GM21825 (cell line): ENCODE measurements at regions not wholly inside any gene's neighbourhood (a gene's known extent, or its start where the extent isn't known, plus 50 kb on each side); places are given as distances from the start of the nearest gene placed in this dataset.

Experiments used
- ATAC-seq: cut with Tn5 transposase; IDR thresholded peaks from one replicate; pipeline ENCODE4 v1.9.1; 2021; ENCODE audit warnings: mild to moderate bottlenecking, moderate library complexity; ENCODE audit not compliant: unreplicated experiment

DNA sequence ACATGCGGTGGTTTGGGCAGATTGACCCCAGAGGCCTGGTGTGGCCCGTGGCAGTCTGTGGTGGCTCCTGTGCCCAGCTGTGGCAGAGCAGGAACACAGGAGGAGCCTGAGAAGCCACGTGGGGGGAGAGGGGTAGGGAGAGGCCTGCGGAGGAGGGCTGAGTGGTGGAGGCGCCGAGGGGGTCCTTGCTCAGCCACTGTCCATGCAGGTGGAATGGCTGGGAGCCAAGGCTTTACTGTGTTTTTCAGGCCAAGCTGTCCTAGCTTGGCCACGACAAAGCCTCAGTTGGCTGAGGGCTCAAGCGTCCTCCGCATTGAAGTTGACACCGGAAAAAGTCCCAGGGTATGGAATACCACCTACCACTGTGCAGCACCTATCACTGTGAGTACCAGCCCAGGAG lies 107.0 kb downstream of the VEGFA start:
- ATAC-seq: no peak

DNA sequence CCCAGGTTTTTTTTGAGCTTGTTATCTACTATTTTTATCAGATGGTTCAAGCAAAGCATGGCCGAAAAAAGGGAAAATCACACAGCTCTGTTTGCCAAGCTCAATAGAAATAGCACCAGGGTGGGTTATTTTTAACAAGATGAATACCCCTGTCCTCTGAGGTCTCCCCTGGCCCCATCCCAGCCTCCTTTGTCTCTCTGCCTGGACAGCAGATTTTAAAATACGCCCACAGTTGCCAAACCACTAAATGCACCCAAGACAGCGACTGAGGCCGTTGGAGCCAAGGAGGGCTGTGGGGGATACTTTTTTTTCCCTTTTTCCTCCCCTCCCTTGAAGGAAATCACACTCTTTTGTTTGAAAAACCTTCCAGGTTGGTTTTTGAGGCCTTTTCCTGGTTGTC lies 106.6 kb downstream of the VEGFA start:
- ATAC-seq: no peak

DNA sequence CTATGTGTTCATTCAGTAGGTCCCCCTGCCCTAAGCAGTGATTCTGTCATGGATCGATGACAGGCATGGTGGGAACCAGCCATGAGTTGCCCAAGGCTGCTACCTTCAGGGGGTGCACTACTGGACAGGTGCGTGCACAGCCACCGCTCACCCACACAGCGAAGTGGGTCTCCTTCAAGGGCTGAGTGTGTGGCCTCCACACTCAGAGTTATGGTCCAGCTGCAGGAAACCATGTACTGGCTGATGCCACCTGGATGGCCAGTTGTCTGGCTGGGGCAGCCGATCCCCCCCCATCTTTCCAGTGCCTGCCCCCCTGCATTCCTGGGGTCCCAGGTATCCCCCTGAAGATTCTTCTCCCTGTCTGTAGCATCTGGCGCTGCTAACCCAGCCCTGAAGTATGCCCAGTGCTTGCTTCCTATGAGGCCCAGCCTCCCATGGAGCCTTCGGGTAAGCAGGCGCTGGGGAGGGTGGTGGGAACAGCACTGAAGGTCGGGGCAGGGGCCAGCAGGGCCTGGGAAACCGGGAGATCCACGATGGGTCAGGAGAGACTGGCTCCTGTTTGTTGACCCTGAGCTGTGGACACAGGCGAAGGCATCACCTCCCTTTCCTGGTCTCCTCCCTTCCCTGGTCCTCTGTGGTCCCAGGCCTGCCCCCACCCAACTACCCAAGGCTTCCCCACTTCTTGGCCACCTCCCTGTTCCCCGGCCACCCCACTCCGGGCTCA lies 106.0 kb downstream of the VEGFA start:
- ATAC-seq: no peak

DNA sequence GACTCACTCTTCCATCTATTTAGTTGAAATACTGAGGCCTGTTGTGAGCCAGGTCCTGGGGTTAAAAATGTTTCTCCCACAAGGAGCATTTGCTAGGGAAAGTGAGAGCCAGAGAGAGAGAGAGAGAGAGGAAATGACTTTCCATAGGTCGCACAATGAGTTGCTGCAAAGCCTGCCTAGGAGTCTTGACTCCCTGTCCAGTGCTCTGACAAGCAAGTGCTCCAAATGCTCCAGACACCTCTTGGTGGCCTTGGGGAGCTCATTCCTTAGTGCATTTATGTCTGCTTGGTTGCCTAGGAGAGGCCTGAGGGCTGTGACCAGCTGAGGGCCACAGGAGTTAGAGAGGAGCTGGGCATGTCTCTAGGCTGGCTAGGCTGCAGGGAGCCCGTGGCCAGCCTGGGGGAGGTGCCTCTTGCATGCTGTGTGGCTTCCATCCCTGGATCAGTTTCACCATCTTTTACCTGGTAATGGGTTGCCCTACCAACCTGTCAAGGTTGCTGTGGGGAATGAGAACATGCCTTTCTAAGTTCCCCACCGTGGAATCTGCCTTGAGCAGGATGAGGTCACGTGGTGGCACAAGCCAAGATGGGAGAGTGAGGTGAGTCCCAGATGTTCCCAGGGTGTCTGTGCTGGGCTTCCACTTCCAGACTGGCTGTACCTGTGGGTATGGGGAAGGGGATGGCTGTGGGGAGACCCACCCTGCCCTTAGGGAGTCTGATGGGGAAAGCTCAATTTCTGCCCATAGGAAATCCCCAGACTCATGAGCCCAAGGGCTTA lies 105.0 kb downstream of the VEGFA start:
- no peak for ATAC-seq

DNA sequence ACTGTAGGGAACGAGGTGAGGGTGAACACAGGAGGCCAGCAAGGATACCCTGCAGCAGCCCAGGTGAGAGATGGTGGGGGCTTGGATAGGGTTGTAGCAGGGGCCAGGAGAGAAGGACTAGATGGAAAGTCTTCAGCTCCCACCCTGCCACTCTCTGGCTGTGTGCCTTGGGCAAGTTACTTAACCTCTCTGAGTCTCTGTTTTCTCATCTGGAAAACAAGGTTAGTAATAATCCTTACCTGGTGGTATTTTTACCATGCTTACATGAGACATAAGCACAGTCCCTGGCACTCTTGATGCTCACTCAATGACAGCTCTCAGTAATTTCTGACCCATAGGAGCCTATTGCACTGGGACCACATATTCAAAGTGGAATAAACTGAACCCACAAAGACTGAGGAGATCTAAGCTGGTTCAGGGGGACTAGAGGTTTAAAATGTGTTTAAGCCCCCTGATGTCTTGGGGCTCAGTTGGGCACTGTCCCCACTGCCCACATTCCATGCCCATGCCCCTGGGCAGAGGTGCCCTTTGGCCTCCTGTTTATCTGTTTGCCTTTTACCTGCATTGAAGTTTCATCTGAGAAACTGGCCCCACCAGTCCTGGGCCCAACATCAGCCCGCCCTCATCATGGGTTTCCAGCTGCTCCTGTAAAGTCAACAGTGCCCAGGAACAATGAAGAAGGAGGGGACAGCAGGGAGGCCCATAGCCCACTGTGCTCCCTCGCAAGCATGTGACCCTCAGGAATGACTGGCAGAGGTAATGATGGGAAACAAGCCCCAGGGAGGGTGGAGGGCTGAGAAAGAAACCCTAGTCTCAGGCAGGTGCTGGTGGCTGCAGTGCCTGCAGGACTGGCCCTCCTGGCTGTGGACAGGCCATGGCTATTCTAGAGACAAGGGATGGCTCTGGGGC lies 104.0 kb downstream of the VEGFA start:
- no peak for ATAC-seq

DNA sequence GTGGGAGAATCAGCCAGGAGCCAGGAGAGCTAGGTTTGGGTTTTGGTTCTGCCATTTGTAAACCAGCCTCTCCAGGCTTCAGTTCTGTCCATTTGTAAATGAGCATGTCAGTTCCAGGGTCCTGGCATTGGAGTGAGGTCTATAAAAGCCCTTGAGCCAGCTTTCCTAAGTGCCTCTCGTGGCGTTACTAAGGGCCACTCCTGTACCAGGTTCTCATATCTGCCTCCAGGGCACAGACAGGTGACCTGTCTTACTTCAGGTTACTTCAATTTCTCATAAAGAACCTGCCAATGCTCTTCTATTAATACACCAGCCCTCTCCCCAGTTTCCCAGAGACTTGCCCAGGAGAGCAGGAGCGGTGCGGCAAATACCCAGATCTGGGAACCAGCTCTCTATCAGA lies 101.9 kb downstream of the VEGFA start:
- no peak for ATAC-seq

DNA sequence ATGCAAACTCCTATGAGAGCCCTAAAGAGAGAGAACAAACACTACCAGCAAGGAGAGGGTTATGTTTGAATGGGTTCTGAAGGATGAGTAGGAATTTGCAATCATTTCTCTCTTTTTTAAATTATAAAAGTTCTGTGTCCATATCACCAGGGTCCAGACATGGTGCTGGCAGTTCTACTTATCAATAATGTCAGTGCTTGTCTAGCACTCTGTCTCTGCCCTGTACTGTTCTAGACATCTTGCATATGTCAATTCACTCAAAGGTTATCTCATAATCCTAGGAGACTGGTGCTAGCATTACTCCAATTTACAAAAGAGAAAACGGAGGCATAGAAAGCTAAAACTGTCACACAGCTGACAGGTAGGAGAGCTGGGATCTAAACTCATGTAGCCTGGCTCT lies 101.3 kb downstream of the VEGFA start:
- no peak for ATAC-seq

DNA sequence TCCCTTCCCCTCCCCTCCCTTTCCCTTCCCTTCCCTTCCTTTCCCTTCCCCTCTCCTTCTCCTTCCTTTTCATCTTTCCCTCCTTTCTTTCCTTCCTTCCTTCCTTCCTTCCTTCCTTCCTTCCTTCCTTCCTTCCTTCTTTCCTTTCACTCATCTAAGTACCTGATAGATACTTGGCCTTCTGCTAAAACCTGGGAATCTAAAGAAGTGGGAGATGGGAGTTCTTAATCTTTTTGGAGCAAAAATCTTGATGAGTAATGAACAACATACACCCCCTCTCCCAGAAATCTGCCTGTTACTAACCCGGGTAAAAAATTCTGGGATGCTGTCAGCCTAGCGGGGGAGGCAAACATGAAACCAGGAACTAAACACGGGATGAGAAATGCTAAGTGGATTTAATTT lies 100.7 kb downstream of the VEGFA start:
- no peak for ATAC-seq

DNA sequence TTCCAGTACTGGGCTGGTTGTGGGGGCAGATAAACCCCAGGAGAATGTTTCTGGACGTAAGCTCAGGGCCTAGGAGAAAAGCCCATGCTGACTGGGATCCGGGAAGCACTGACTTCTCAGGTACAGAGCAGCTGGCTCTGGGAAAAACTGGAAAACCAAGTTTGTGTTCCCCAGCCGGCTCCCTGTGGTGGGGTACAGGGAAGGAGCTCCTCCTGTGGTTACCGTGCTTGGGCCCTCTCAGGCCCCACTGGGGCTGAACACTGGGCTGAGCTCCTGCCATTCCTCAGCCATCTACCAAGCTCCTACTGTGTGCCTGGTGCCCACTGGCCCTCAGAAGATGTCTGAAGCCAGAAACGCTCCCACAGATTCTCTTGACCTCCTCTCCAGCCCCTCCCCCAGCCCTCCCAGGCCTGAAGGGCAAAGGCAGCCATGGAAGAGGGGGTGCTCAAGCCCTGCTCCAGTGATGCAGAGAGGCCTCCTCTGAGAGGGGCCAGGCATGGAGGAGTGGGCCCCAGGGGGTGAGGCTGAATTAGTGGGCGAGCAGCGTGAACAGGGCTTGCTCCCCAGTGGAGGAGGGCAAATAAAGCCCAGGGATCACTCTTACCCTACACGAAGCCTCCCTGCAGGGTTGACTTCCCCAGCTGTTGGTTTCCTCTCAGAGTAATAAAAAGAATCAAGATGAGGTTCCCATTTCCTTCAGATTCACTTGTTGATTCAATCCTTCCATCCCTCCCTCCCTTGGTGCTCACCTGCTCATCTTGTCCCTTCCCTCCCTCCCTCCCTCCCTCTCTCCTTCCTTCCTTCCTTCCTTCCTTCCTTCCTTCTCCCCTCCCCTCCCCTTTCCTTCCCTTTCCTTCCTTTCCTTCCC lies 100.0 kb downstream of the VEGFA start:
- no peak for ATAC-seq

DNA sequence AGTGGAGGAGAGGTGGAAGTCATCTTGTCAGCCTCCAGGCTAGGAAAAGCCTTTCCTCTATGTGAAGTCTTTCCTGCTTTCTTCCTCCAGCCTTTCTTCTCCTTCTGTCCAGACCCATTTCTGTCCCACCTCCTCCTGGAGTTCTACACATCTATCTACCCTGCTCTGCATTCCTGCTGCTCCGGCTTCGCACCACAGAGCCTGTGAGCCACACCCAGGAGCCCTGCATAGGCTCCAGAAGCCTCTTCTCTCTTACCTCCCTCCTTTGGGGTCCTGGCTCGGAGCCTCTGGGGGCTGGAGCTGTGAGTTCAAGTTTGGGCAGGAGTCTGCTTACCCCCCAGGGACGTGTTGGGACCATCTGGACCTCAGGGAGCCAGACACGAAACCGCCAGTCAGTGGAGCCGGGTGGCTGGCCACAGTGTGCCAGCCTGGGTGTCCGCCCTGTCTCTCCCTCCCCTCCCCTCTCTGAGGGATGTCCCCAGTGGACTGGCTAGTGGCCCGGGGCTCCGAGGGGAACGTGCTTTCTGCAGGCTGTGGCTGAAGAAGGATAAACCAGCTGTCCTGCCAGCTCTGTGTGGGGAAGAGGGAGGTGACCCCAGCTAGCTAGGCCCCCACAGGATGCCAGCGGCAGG lies 99.2 kb downstream of the VEGFA start:
- no peak for ATAC-seq

DNA sequence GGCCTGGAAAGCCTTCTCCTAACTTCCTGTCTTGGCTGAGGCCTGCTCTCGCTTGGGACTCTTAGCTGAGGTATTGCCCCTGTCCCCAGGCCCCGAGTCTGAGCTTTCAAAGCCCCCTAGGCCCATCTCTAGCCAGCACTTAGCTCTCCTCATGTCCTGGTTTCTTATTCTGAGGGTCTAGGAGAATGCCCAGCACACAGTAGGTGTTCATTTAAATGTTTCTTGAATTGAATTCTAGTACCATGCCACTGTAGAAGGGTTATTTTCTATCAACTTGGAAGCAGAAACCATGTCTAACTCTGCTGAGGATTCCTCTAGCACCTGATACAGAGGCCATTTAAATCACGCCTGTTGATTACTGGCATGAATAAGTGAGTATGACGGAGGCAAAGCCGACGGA lies 98.5 kb downstream of the VEGFA start:
- no peak for ATAC-seq

DNA sequence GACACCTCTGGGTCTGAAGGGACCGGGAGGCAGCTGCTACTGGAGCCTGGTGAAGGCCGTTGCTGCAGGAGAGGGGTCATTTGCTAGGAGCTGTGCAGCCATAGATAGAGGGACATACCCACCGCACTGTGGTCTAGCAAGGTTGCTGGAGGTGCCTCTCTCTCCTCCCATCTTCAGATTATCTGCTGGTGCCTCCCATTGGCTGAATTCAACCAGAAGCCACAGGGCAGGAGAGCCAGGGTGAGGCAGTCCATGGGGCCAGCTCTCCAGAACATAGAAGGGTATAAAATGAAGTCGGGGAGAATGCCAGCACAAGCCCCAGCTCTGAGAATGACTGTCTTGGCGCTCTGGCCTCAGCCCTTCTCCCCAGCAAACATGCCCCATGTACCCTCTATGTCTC lies 98.0 kb downstream of the VEGFA start:
- ATAC-seq: no peak

DNA sequence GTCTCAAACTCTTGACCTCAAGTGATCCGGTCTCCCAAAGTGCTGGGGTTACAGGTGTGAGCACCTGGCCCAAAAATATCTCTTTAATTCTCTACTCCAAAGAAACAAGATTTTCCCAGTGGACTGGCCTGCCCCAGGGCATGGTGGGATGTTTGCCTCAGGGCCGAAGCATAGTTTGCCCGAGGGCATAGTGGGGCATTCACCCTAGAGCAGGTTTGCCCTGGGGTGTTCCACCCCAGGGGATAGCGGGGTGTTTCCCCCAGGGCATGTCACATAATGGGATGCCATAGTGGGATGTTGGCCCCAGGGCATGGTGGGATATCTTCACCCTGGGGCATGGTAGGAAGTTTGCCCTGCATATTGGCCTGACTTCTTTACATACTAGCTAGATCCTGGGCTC lies 97.2 kb downstream of the VEGFA start:
- no peak for ATAC-seq

DNA sequence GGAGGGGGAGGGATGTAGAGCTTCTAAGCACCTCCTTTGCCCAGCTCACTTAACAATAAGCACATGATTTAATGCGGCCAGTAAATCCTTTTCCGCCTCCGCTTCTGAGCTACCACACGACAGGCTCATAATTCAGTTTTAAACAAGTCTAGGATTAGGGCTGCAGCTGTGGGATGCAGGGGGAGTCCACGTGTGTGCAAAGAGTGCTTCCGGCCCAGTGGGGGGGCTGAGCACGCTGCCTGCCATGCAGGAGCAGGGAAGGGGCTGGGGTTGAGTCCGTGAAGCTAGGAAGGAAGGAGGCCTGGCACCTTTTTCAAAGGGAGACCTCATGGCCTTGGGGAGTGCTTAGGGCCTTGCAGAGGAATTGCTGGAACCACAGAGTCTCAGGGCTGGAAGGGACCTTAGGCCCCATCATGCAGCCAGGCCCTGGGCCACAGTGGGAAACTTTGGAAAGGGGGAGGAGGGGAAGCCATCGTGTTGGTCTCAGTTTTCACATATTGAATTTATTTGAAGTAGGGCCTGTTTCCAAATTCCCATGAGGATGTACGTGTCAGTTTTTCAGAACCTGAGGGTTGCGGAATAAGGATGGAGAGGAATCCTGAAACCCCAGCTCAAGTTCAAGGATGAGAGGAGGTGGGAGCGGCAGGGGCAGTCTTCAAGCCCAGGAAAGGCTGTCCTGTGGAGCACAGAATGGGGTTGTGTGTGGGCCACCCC lies 96.1 kb downstream of the VEGFA start:
- ATAC-seq: no peak

DNA sequence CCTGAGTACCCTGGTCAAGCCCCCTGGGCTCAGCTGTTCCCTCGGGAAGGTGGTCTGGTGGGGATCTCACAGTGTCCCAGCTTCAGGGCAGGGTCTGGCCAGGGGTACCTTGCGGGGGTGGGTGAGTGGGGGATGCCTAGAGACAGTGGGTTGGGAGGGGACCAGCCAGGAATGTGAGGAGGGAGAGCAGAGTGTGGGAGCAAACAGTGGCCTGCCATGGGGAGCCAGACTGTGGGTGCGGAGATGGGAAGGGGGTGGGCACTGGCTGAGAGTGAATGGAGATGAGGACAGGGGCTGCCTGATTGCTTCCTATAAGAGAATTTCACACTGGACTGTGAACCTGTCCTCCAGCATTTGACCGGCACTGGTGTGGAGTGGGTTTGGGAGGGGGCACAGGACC lies 95.1 kb downstream of the VEGFA start:
- ATAC-seq: no peak

DNA sequence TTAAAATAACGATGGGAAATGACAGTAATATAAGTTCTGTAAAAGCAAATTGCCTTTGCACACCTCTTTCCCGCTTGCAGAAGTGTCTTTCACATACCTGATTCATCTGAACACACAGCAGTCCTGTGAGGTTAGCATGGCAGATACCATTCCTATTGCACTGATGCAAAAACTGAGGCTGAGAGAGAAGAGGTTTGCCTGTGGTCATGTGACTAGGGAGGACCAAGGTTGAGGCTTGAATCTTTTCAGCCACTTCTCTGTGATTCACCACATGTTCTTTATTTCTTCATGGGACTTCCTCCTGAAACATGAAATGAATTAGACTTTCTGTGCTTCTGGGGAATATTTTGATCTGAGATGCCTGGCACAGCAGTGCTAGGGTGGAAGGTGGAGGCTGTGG lies 92.9 kb downstream of the VEGFA start:
- no peak for ATAC-seq

DNA sequence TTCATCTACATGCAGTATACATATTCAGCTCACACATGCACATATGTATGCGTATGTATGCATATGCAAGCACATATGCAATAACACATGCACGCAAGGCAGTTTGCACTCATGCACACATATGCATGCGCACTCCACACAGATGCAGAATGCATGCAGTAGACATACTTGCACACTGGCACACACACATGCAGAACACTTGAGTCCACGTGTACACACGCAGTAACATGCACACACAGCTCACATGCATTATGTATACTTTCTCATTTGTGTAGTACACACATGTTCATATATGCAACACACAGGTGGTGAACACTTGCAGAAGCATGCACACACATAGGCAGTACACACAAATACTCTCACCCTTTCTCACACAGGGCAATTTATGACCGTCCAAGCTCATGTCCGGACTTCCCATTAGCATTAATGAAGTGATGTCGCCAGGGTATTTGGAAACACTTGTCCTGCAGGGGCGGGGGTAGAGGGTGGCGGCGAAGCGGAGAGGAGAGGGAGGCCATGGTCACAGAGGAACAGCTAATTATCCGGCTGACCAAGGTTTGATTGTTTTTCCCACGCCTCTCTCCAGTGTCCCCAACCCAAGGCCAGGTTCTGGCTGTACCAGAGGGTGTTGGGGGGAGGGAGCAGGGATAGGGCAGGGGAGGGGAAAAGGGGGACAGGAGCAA lies 91.3 kb downstream of the VEGFA start:
- no peak for ATAC-seq

DNA sequence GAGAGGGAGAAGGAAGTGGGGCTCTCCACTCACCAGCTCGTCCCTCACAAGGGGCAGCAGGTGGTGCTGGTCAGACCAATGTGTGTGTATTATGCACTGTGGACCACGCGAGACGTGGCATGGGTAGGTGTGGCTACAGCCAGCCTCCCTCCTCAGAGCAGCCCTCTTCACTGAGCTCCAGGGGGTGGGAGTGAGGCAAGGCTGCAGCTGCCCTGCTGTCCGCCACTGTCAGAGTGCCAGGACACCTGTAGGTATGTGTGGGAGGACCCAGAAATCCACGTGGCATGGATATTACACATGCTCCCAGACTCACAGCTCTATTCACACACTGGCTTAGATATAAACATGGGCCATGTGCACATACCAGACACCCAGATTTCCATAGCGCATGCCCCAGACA lies 90.3 kb downstream of the VEGFA start:
- no peak for ATAC-seq

DNA sequence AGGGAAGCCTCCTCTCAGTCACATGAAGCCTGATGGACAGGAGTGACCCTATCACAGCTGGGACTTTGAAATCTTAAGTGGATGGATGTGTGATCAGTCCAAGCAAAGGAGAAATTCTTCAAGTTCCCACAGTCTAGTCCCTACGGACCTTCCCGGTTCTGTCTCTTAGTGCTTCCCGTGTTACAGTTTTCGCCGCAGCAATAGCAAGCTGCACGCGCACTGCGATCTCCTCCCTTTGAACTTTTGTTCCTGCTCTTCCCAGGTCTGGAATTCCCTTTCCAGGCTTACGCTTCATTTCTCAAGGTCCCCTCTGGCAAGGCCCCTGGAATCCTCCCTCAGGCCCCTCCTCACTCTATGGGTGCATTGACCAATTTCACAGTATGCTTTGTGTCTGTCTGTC lies 89.2 kb downstream of the VEGFA start:
- ATAC-seq: no peak
